ENCODE measurements at regions not wholly inside any gene's neighbourhood (a gene's known extent, or its start where the extent isn't known, plus 50 kb on each side); places are given as distances from the start of the nearest gene placed in this dataset.
"Not testable (repeated sequence)": the region's sequence is repeated elsewhere in the genome, so short reads cannot be mapped to it uniquely, and the experiment has no call there.

GRCh38 chr5:53166183-53166495 is 56.6 kb upstream of the MOCS2 start:
- WGBS, 3 donors = 0 to 13% (median 4%) methylated on average over 1 of the region's 1 CpG
- H3K27ac ChIP-seq = no peak overlapping the region

GRCh38 chr5:53167836-53168235 is 58.3 kb upstream of the MOCS2 start:
- no peaks in the 10 kb centered on the region for H3K27me3 ChIP-seq
- H3K9me3 ChIP-seq = no peaks in the 10 kb centered on the region
- 30 to 43% (median 32%) methylated on average over 1 of the region's 1 CpG for WGBS, 3 donors
- no peaks in the 10 kb centered on the region for H3K36me3 ChIP-seq
- no peak overlapping the region for H3K27ac ChIP-seq
- DNase-seq = no peak
- no peak overlapping the region for H3K4me3 ChIP-seq
- no peaks in the 10 kb centered on the region for H3K4me1 ChIP-seq (ENCODE audit: insufficient read depth)
- intact Hi-C loops (cut with DNase I) = no loop called here
- TF ChIP-seq POLR2A (IDR thresholded peaks at IDR 0.05) = no peak
- TF ChIP-seq EP300 (IDR thresholded peaks at IDR 0.05) = no peak
- no peak for TF ChIP-seq CTCF (IDR thresholded peaks at IDR 0.05)

More at GRCh38 chr5:53166183-53166495, 56.6 kb upstream of the MOCS2 start:
- Histone ChIP-seq H3K4me3 (no peak overlapping the region), H3K4me1 (ENCODE audit: insufficient read depth) (no peaks in the 10 kb centered on the region), H3K9me3 (no peaks in the 10 kb centered on the region), H3K27me3 (no peaks in the 10 kb centered on the region), H3K36me3 (no peaks in the 10 kb centered on the region)
- DNase-seq = no peak
- intact Hi-C loops (cut with DNase I) = no loop called here
- no peak for TF ChIP-seq CTCF (IDR thresholded peaks at IDR 0.05)
- no peak for TF ChIP-seq POLR2A (IDR thresholded peaks at IDR 0.05)
- no peak for TF ChIP-seq EP300 (IDR thresholded peaks at IDR 0.05)

- Histone ChIP-seq H3K36me3 (no peaks in the 10 kb centered on the region), H3K27me3 (no peaks in the 10 kb centered on the region), H3K4me1 (ENCODE audit: insufficient read depth) (no peaks in the 10 kb centered on the region), H3K4me3 (no peak overlapping the region), H3K9me3 (no peaks in the 10 kb centered on the region), H3K27ac (no peak overlapping the region)
- 64 to 71% (median 66%) methylated on average over 3 of the region's 3 CpGs for WGBS, 3 donors
- intact Hi-C loops (cut with DNase I) = no loop called here
- DNase-seq = no peak
- no peak for TF ChIP-seq CTCF (IDR thresholded peaks at IDR 0.05)
- no peak for TF ChIP-seq EP300 (IDR thresholded peaks at IDR 0.05)
- no peak for TF ChIP-seq POLR2A (IDR thresholded peaks at IDR 0.05)
Observed at GRCh38 chr5:53169933-53170332, 60.4 kb upstream of the MOCS2 start.

- no peak overlapping the region for H3K4me3 ChIP-seq
- no peaks in the 10 kb centered on the region for H3K27me3 ChIP-seq
- 89 to 97% (median 93%) methylated on average over 1 of the region's 1 CpG for WGBS, 3 donors
- no peaks in the 10 kb centered on the region for H3K9me3 ChIP-seq
- H3K27ac ChIP-seq = no peak overlapping the region
- peak in 1 of 5 donors; percentile 18 for DNase-seq
- no peaks in the 10 kb centered on the region for H3K4me1 ChIP-seq (ENCODE audit: insufficient read depth)
- intact Hi-C loops (cut with DNase I) = no loop called here
- no peaks in the 10 kb centered on the region for H3K36me3 ChIP-seq
- no peak for TF ChIP-seq EP300 (IDR thresholded peaks at IDR 0.05)
- peak in 1 of 3 donors; percentile 37 for TF ChIP-seq CTCF (IDR thresholded peaks at IDR 0.05)
- no peak for TF ChIP-seq POLR2A (IDR thresholded peaks at IDR 0.05)
Observed at GRCh38 chr5:53170746-53171349, 61.3 kb upstream of the MOCS2 start.

- H3K27ac ChIP-seq; DNase-seq; H3K27me3 ChIP-seq; H3K36me3 ChIP-seq; H3K9me3 ChIP-seq; H3K4me3 ChIP-seq; intact Hi-C loops (cut with DNase I); H3K4me1 ChIP-seq (ENCODE audit: insufficient read depth): not testable (repeated sequence)
Observed at GRCh38 chr5:53172073-53172472, 62.5 kb upstream of the MOCS2 start.
